ENCODE measurements at regions not wholly inside any gene's neighbourhood (a gene's known extent, or its start where the extent isn't known, plus 50 kb on each side); places are given as distances from the start of the nearest gene placed in this dataset.

DNA sequence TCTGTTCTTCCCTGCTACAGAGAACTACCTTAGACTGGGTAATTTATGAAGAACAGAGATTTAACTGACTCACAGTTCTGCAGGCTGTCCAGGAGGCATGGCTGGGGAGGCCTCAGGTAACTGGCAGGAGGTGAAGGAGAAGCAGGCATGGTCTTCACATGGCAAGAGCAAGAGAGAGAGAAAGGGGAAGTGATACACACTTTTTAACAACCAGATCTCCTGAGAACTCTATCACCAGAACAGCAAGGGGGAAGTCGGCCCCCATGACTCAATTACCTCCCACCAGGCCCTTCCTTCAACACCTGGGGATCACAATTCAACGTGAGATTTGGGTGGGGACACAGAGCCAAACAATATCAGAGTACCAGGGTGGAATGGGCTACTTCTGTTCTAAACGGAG lies 766.8 kb downstream of the TLE1 start:
- no peak for DNase-seq
- Histone ChIP-seq H3K4me1 (ENCODE audit: insufficient read depth, low read length) (no peaks in the 10 kb centered on the region), H3K14ac (ENCODE audit: insufficient read depth, low read length) (no peak overlapping the region), H2BK20ac (ENCODE audit: low read depth, low read length, poor library complexity, severe bottlenecking) (no peak overlapping the region), H3K27ac (ENCODE audit: insufficient read length, low read depth, low read length) (no peak overlapping the region), H2AK5ac (ENCODE audit: insufficient read length, low read length) (no peak overlapping the region), H3K79me2 (ENCODE audit: insufficient read depth, low read length) (no peaks in the 10 kb centered on the region), H3K9ac (ENCODE audit: extremely low read depth, insufficient read length, low read length) (no peak overlapping the region), H4K91ac (ENCODE audit: insufficient read length, low read depth, low read length) (no peak overlapping the region), H2AFZ (ENCODE audit: low read length) (no peak overlapping the region), H3K18ac (ENCODE audit: insufficient read length, low read depth, low read length) (no peak overlapping the region), H4K8ac (replicated peaks; ENCODE audit: insufficient read length, low read depth, low read length) (no peak overlapping the region), H3K27me3 (ENCODE audit: insufficient read depth, low read length) (no peaks in the 10 kb centered on the region), H4K20me1 (ENCODE audit: control insufficient read depth, insufficient read depth, insufficient read length) (no peaks in the 10 kb centered on the region), H2BK120ac (ENCODE audit: low read depth, low read length, poor library complexity, severe bottlenecking) (no peak overlapping the region), H3K4me2 (ENCODE audit: insufficient read depth, insufficient read length, low read length) (no peak overlapping the region), H4K5ac (ENCODE audit: insufficient read length, low read depth, low read length) (no peak overlapping the region), H2BK12ac (ENCODE audit: insufficient read length, low read depth, low read length) (no peak overlapping the region), H2BK5ac (ENCODE audit: insufficient read length, low read length) (no peak overlapping the region), H2BK15ac (ENCODE audit: low read depth, low read length) (no peak overlapping the region), H3K23me2 (ENCODE audit: insufficient read length, low read depth, low read length, poor library complexity, severe bottlenecking) (no peaks in the 10 kb centered on the region), H3K9me3 (ENCODE audit: control insufficient read depth, low read depth, low read length) (no peaks in the 10 kb centered on the region), H3K79me1 (ENCODE audit: insufficient read depth, low read depth, low read length, poor library complexity, severe bottlenecking) (no peaks in the 10 kb centered on the region), H3T11ph (ENCODE audit: low read length) (no peak overlapping the region), H3K4ac (ENCODE audit: low read depth, low read length) (no peak overlapping the region), H3K23ac (ENCODE audit: insufficient read length, low read depth, low read length) (no peak overlapping the region), H3K56ac (ENCODE audit: insufficient read length, low read depth, low read length) (no peak overlapping the region)
- Mint-ChIP-seq H3K4me1 (no peaks in the 10 kb centered on the region), H3K4me3 (no peak overlapping the region), H3K36me3 (ENCODE audit: insufficient read depth in 1 of 3, low read depth in 3 of 3) (peaks cover 0 to 12% (median 3%) of the 10 kb centered on the region in 3 experiments; a peak in 3 of 7 replicates), H3K27ac (peak overlapping the region in 1 of 3 experiments; percentile 74; a peak in 2 of 7 replicates), H3K9me3 (peaks cover 10 to 20% of the 10 kb centered on the region in 2 experiments; a peak in 4 of 5 replicates), H3K27me3 (ENCODE audit: low read depth) (no peaks in the 10 kb centered on the region)
- TF ChIP-seq, protein P1, sequence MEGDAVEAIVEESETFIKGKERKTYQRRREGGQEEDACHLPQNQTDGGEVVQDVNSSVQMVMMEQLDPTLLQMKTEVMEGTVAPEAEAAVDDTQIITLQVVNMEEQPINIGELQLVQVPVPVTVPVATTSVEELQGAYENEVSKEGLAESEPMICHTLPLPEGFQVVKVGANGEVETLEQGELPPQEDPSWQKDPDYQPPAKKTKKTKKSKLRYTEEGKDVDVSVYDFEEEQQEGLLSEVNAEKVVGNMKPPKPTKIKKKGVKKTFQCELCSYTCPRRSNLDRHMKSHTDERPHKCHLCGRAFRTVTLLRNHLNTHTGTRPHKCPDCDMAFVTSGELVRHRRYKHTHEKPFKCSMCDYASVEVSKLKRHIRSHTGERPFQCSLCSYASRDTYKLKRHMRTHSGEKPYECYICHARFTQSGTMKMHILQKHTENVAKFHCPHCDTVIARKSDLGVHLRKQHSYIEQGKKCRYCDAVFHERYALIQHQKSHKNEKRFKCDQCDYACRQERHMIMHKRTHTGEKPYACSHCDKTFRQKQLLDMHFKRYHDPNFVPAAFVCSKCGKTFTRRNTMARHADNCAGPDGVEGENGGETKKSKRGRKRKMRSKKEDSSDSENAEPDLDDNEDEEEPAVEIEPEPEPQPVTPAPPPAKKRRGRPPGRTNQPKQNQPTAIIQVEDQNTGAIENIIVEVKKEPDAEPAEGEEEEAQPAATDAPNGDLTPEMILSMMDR (conservative IDR thresholded peaks at IDR 0.05): no peak
- WGBS (ENCODE audit: extremely low coverage, insufficient read length, low lambda C conversion rate): no CpG with 5 or more reads among the region's 3 CpGs

All from H9 (cell line).